Osteoblast (primary cell): ENCODE measurements at regions not wholly inside any gene's neighbourhood (a gene's known extent, or its start where the extent isn't known, plus 50 kb on each side); places are given as distances from the start of the nearest gene placed in this dataset.

Experiments
- DNase-seq: peaks from one replicate; pipeline ENCODE4 v3.0.0; 2011; ENCODE audit warnings: low spot score, mixed read lengths; ENCODE audit not compliant: insufficient read length; ENCODE audit errors: missing footprints
- H2AFZ ChIP-seq: 2 replicates; pipeline ENCODE4 v1.6.0; 2011; ENCODE audit warnings: mild to moderate bottlenecking, low read length
- H3K27ac ChIP-seq: 2 replicates; pipeline ENCODE4 v1.5.1; 2011; ENCODE audit warnings: mild to moderate bottlenecking, low read depth, low read length, moderate library complexity
- H3K27me3 ChIP-seq: 2 replicates; pipeline ENCODE4 v1.6.0; 2012; ENCODE audit warnings: mild to moderate bottlenecking, control low read depth, inconsistent platforms, low read length, moderate library complexity; ENCODE audit not compliant: insufficient read depth
- H3K36me3 ChIP-seq: 2 replicates; pipeline ENCODE4 v1.5.1; 2011; ENCODE audit warnings: mild to moderate bottlenecking, low read length, control low read depth, moderate library complexity; ENCODE audit not compliant: insufficient read depth
- H3K4me1 ChIP-seq: 2 replicates; pipeline ENCODE4 v1.5.1; 2011; ENCODE audit warnings: mild to moderate bottlenecking, low read length, control low read depth, moderate library complexity; ENCODE audit not compliant: insufficient read depth
- H3K4me2 ChIP-seq: 2 replicates; pipeline ENCODE4 v1.6.0; 2011; ENCODE audit warnings: mild to moderate bottlenecking, low read length; ENCODE audit not compliant: insufficient read depth
- H3K4me3 ChIP-seq: fragments of 200-600 bp; sonication (generic); 3 replicates; pipeline ENCODE4 v1.5.1; 2012; ENCODE audit warnings: mild to moderate bottlenecking, low read length, inconsistent platforms; ENCODE audit not compliant: insufficient read depth
- H3K79me2 ChIP-seq: 2 replicates; pipeline ENCODE4 v1.6.0; 2012; ENCODE audit warnings: mild to moderate bottlenecking, low read length, control low read depth, inconsistent platforms; ENCODE audit not compliant: insufficient read depth
- H3K9me3 ChIP-seq: 2 replicates; pipeline ENCODE4 v1.5.1; 2011; ENCODE audit warnings: low read depth, low read length, control low read depth
- H4K20me1 ChIP-seq: 2 replicates; pipeline ENCODE4 v1.6.0; 2012; ENCODE audit warnings: mild to moderate bottlenecking, low read length, control low read depth; ENCODE audit not compliant: insufficient read depth
- TF ChIP-seq, protein P1 (sequence below): IDR thresholded peaks from 2 replicates; pipeline ENCODE4 v1.5.1; 2011; ENCODE audit warnings: mild to moderate bottlenecking, low read depth, low read length, moderate library complexity; ENCODE audit errors: extremely low read depth

DNA sequence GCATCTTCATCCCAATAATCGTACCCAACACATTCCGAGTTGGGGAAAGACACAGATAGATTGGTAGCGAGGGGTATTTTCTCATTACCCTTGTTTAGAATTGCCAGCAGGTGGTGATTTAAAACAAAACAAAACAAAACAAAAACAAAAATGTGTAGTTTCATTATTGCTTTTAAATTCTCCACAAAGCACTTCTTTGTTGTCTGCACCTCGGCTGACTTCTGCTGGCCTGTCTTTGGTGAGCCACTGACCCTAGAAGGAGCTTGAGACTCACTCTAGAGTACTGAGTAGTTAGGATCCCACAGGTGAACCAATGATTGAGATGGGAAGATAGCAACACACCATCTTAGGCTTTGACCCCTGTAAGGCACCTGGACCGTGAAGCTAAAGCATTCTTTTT lies 105.4 kb upstream of the BET1 start:
- no peaks in the 10 kb centered on the region for H3K36me3 ChIP-seq
- no peak overlapping the region for H3K4me2 ChIP-seq
- H3K4me1 ChIP-seq, result no peaks in the 10 kb centered on the region
- no peak overlapping the region for H2AFZ ChIP-seq
- no peaks in the 10 kb centered on the region for H4K20me1 ChIP-seq
- H3K27ac ChIP-seq, result no peak overlapping the region
- H3K9me3 ChIP-seq, result no peaks in the 10 kb centered on the region
- no peak for DNase-seq
- H3K27me3 ChIP-seq, result no peaks in the 10 kb centered on the region
- no peak overlapping the region for H3K4me3 ChIP-seq
- TF ChIP-seq, protein P1, sequence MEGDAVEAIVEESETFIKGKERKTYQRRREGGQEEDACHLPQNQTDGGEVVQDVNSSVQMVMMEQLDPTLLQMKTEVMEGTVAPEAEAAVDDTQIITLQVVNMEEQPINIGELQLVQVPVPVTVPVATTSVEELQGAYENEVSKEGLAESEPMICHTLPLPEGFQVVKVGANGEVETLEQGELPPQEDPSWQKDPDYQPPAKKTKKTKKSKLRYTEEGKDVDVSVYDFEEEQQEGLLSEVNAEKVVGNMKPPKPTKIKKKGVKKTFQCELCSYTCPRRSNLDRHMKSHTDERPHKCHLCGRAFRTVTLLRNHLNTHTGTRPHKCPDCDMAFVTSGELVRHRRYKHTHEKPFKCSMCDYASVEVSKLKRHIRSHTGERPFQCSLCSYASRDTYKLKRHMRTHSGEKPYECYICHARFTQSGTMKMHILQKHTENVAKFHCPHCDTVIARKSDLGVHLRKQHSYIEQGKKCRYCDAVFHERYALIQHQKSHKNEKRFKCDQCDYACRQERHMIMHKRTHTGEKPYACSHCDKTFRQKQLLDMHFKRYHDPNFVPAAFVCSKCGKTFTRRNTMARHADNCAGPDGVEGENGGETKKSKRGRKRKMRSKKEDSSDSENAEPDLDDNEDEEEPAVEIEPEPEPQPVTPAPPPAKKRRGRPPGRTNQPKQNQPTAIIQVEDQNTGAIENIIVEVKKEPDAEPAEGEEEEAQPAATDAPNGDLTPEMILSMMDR, result no peak
- H3K79me2 ChIP-seq, result no peaks in the 10 kb centered on the region

DNA sequence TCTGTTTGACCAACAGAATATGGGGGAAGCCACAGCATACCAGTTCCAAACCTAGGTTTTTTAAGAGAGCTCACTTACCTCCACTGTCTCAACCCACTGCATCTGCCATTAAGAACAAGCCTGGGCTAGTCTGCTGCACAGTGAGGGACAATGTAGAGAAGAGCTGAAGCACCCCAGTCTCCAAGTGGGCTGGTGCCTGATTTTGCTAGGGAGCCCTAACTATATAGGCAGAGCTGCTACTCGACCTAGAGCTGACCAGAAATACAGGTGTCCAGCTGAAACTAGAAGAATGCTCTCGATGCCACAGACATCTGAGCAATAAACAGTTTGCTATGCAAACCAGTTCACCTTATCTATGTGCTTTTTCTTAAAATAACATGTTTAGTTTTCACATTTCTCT lies 106.9 kb upstream of the BET1 start:
- Histone ChIP-seq H3K4me1 (peaks cover 3% of the 10 kb centered on the region), H3K4me2 (no peak overlapping the region), H3K36me3 (no peaks in the 10 kb centered on the region), H3K4me3 (no peak overlapping the region), H3K27me3 (no peaks in the 10 kb centered on the region), H4K20me1 (no peaks in the 10 kb centered on the region), H2AFZ (peak overlapping the region; percentile 37), H3K27ac (no peak overlapping the region), H3K79me2 (no peaks in the 10 kb centered on the region), H3K9me3 (no peaks in the 10 kb centered on the region)
- DNase-seq, result no peak
- TF ChIP-seq, protein P1, result no peak

DNA sequence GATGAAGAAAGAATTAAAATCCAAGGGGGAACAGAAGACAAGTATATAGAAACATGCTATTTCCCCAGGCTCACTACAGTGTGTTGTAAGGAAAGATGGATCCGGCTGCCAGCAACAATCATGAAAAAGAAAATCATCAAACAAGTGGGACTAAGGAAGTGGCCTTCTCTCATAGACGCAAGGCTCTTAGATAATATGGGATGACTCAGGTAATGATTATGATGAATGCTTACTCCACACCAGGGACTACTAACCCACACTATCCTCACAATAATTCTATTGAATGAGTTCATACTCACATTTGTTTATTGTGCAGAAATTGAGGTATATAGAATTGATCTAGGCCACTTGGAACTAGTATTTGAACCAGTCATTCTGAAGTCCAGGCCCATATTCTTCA lies 111.2 kb upstream of the BET1 start:
- Histone ChIP-seq H3K9me3 (no peaks in the 10 kb centered on the region), H3K36me3 (no peaks in the 10 kb centered on the region), H3K27me3 (no peaks in the 10 kb centered on the region), H3K4me3 (no peak overlapping the region), H3K79me2 (no peaks in the 10 kb centered on the region), H4K20me1 (no peaks in the 10 kb centered on the region), H2AFZ (peak overlapping the region; percentile 16), H3K4me2 (no peak overlapping the region), H3K4me1 (peaks cover 3% of the 10 kb centered on the region), H3K27ac (no peak overlapping the region)
- TF ChIP-seq, protein P1, result no peak
- DNase-seq, result no peak

DNA sequence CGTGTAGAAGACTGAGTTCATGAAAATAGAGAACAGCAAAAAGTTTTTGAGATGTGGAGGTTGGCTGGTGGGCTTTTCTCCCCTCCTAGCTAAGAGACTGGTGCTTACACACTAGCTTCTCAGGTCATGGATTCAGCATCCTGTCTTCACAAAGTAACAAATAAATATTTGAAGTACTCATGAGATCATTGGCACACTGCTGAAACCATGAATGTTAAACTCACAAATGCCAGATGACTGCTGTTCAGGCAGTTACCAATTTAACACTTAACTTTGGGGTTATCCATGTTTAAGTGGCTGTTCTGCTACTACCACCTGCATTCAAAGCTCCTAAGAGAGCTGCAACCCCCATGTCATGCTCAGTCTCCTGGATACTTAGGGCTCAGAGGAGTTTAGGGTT lies 119.0 kb upstream of the BET1 start:
- DNase-seq, result no peak
- Histone ChIP-seq H3K27ac (no peak overlapping the region), H3K9me3 (no peaks in the 10 kb centered on the region), H3K27me3 (no peaks in the 10 kb centered on the region), H3K4me1 (no peaks in the 10 kb centered on the region), H3K79me2 (no peaks in the 10 kb centered on the region), H4K20me1 (no peaks in the 10 kb centered on the region), H3K4me3 (no peak overlapping the region), H3K36me3 (no peaks in the 10 kb centered on the region), H2AFZ (peak overlapping the region; percentile 59), H3K4me2 (no peak overlapping the region)
- TF ChIP-seq, protein P1, result no peak
